ENCODE measurements at regions not wholly inside any gene's neighbourhood (a gene's known extent, or its start where the extent isn't known, plus 50 kb on each side); places are given as distances from the start of the nearest gene placed in this dataset.

DNA sequence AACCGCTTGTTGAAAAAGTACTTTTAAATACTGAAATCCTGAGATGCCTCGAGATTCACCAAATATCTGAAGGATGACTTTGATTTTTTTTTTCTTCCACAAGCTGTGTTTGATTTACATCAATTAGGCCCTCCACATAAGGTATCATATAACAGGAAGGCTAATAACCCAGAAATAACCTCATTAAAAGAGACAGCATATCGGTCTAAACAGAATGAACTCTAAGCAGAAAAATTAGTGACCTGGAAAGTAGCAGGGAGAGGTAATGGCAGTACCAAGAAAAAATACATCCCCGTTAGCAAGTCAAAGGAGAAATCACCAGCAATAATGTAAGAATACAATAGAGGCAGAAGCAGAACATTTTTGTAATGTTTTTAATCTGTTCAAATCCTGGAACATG lies 452.4 kb upstream of the TSHZ3 start:
- Histone ChIP-seq H3K4me3 (no peak overlapping the region), H3K9me3 (no peaks in the 10 kb centered on the region), H3K27me3 (no peaks in the 10 kb centered on the region), H3K27ac (no peak overlapping the region), H3K4me1 (no peaks in the 10 kb centered on the region), H3K36me3 (no peaks in the 10 kb centered on the region)
- TF ChIP-seq, protein P1, sequence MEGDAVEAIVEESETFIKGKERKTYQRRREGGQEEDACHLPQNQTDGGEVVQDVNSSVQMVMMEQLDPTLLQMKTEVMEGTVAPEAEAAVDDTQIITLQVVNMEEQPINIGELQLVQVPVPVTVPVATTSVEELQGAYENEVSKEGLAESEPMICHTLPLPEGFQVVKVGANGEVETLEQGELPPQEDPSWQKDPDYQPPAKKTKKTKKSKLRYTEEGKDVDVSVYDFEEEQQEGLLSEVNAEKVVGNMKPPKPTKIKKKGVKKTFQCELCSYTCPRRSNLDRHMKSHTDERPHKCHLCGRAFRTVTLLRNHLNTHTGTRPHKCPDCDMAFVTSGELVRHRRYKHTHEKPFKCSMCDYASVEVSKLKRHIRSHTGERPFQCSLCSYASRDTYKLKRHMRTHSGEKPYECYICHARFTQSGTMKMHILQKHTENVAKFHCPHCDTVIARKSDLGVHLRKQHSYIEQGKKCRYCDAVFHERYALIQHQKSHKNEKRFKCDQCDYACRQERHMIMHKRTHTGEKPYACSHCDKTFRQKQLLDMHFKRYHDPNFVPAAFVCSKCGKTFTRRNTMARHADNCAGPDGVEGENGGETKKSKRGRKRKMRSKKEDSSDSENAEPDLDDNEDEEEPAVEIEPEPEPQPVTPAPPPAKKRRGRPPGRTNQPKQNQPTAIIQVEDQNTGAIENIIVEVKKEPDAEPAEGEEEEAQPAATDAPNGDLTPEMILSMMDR (IDR thresholded peaks at IDR 0.05): no peak
- no peak for DNase-seq
- intact Hi-C loops (cut with DNase I): no loop called here
- WGBS, 2 donors: 49 to 69% methylated on average over 4 of the region's 4 CpGs

DNA sequence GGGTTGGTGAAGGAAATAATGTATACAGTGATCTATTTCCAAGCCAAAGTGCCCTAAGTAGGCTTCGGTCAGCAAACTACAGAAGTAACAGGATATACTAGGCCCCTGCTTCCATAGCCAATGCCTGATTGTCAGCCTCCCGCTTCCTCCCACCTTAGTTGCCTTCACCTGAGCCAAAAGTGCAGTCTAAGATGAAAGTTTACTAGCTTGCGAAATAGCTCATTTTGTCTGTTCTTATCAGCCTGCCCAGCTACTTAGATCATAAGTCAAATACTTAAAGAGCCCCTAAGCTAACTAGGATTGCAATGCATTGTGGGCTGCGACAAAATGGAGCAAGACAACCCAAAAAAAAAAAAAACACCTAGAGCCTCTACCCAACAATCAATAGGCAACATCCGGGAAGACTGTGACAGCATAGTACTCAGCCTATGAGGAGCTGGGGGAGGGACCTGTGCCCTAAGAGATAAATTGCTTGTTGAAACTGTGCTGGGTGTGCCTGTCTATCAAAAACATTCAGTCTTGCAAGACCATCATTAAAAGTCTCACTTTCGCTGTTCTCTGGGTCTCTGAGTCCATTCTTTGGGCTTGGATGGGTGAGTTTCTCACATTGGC lies 454.7 kb upstream of the TSHZ3 start:
- Histone ChIP-seq H3K27me3 (no peaks in the 10 kb centered on the region), H3K36me3 (no peaks in the 10 kb centered on the region), H3K9me3 (no peaks in the 10 kb centered on the region), H3K27ac (no peak overlapping the region), H3K4me3 (no peak overlapping the region), H3K4me1 (no peaks in the 10 kb centered on the region)
- DNase-seq: no peak
- TF ChIP-seq, protein P1 (IDR thresholded peaks at IDR 0.05): no peak
- no peak for TF ChIP-seq POLR2A (IDR thresholded peaks at IDR 0.05)
- intact Hi-C loops (cut with DNase I): no loop called here
- 56 to 89% methylated on average over 6 of the region's 6 CpGs for WGBS, 2 donors

DNA sequence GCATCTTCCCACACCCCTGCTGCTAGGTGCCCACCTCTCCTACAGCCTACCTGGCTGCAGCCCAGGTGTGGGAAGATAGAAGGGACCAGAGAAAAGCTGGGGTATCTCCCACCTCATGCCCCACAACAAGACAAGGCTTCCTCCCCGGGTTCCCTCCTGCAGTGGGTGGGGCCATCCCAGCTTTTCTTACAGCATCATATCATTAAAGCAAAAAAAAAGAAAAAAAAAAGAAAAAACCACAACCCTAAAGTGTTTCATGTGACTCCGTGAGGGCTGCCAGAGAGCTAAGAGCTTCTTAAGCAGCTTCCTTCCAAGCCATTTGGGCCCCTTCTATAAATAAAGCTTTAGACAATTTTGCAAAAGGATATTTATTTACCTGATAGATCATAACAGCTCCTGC lies 455.4 kb upstream of the TSHZ3 start:
- no peak for TF ChIP-seq POLR2A (IDR thresholded peaks at IDR 0.05)
- TF ChIP-seq, protein P1 (IDR thresholded peaks at IDR 0.05): no peak
- DNase-seq: no peak
- Histone ChIP-seq H3K36me3 (no peaks in the 10 kb centered on the region), H3K9me3 (no peaks in the 10 kb centered on the region), H3K4me3 (no peak overlapping the region), H3K27ac (no peak overlapping the region), H3K4me1 (no peaks in the 10 kb centered on the region), H3K27me3 (no peaks in the 10 kb centered on the region)
- WGBS, 2 donors: 45 to 50% methylated on average over 2 of the region's 2 CpGs
- intact Hi-C loops (cut with DNase I): no loop called here

DNA sequence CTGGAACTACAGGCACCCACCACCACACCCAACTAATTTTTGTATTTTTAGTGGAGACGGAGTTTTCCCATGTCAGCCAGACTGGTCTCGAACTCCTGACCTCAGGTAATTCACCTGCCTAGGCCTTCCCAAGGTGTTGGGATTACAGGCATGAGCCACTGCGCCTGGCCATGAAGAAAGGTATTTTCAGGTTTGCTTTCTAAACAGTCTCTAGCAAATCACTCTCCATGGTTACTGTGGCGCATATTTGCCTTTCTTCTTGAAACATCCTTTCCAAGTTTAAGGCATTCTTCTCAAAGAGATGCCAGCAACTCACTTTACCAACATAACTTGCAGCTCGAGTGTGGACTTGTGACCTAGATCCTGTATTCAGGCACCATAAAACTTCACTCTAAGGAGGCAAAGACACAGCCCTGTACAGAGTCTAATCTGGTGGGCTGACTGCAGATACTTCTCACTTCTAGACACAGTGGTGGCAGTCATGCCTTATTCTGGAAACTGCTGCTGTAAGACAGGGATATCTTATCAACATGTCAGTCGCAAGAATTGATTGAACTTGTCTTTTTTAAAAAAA lies 461.4 kb upstream of the TSHZ3 start:
- DNase-seq: no peak
- intact Hi-C loops (cut with DNase I): no loop called here

More for the DNA sequence above, 461.4 kb upstream of the TSHZ3 start:
- H3K9me3 ChIP-seq: no peaks in the 10 kb centered on the region
- no peak for TF ChIP-seq POLR2A (IDR thresholded peaks at IDR 0.05)
- TF ChIP-seq, protein P1 (IDR thresholded peaks at IDR 0.05): no peak
- no peaks in the 10 kb centered on the region for H3K27me3 ChIP-seq
- no peak overlapping the region for H3K4me3 ChIP-seq
- no peaks in the 10 kb centered on the region for H3K4me1 ChIP-seq
- 63 to 67% methylated on average over 6 of the region's 6 CpGs for WGBS, 2 donors
- no peak overlapping the region for H3K27ac ChIP-seq
- no peaks in the 10 kb centered on the region for H3K36me3 ChIP-seq
